Common myeloid progenitor, CD34-positive (primary cell): ENCODE measurements at regions not wholly inside any gene's neighbourhood (a gene's known extent, or its start where the extent isn't known, plus 50 kb on each side); places are given as distances from the start of the nearest gene placed in this dataset.
"Not testable (repeated sequence)": the region's sequence is repeated elsewhere in the genome, so short reads cannot be mapped to it uniquely, and the experiment has no call there.

Experiments
- CTCF ChIA-PET: fragments of 350-600 bp; sonication (Branson Sonifier 250); formaldehyde crosslinking; loops from one replicate; lab custom pipeline; 2021; ENCODE audit warnings: antibody characterized with exemption; lab: Charles Lee
- POLR2A ChIA-PET: fragments of 350-600 bp; sonication (Branson Sonifier 250); formaldehyde crosslinking; loops from one replicate; lab custom pipeline; 2021; ENCODE audit warnings: antibody characterized with exemption; lab: Charles Lee
- DNase-seq, 3 donors: peaks; one replicate each; pipeline versions ENCODE4 v3.0.0 to v3.0.0-alpha.2; 2013
- H3K27ac ChIP-seq, 2 experiments: 1 replicate in 1 of 2; 2 replicates in 1 of 2; pipeline ENCODE4 v1.7.0; 2013; ENCODE audit warnings: inconsistent platforms in 2 of 2, low read length in 2 of 2, mild to moderate bottlenecking in 2 of 2, low read depth in 1 of 2, moderate library complexity in 1 of 2; ENCODE audit not compliant: severe bottlenecking in 2 of 2, insufficient read depth in 1 of 2, poor library complexity in 1 of 2
- H3K27me3 ChIP-seq, 5 experiments: replicated peaks in 2 of 5; 1 replicate in 3 of 5; 2 replicates in 2 of 5; pipeline versions ENCODE4 v1.6.1 to v1.7.0; 2013; ENCODE audit warnings: low read length in 4 of 5, mild to moderate bottlenecking in 2 of 5, moderate library complexity in 2 of 5, inconsistent platforms in 1 of 5; ENCODE audit not compliant: insufficient read depth in 5 of 5, control insufficient read depth in 4 of 5
- H3K36me3 ChIP-seq, 4 experiments: 1 replicate in 2 of 4; 2 replicates in 2 of 4; pipeline versions ENCODE4 v1.6.1 to v1.7.0; 2013; ENCODE audit warnings: low read length in 3 of 4, control low read depth in 1 of 4, mild to moderate bottlenecking in 1 of 4; ENCODE audit not compliant: control insufficient read depth in 4 of 4, insufficient read depth in 4 of 4
- H3K4me1 ChIP-seq, 4 experiments: 1 replicate in 3 of 4; 2 replicates in 1 of 4; pipeline versions ENCODE4 v1.6.1 to v1.7.1; 2013; ENCODE audit warnings: low read length in 3 of 4, mild to moderate bottlenecking in 3 of 4, control low read depth in 1 of 4, inconsistent platforms in 1 of 4, moderate library complexity in 1 of 4; ENCODE audit not compliant: control insufficient read depth in 4 of 4, insufficient read depth in 4 of 4; ENCODE audit errors: control extremely low read depth in 1 of 4
- H3K4me3 ChIP-seq, 7 experiments: 1 replicate in 4 of 7; 2 replicates in 3 of 7; pipeline versions ENCODE4 v1.5.1 to v1.7.0; 2013; ENCODE audit warnings: mild to moderate bottlenecking in 7 of 7, low read length in 6 of 7, moderate library complexity in 6 of 7, inconsistent platforms in 2 of 7, low read depth in 2 of 7, control low read depth in 1 of 7; ENCODE audit not compliant: insufficient read depth in 4 of 7, control insufficient read depth in 1 of 7; ENCODE audit errors: extremely low read depth in 1 of 7
- H3K9me3 ChIP-seq, 5 experiments: 1 replicate in 4 of 5; 2 replicates in 1 of 5; pipeline versions ENCODE4 v1.6.1 to v1.7.1; 2013; ENCODE audit warnings: low read length in 4 of 5, mild to moderate bottlenecking in 2 of 5, inconsistent platforms in 1 of 5, low read depth in 1 of 5, moderate library complexity in 1 of 5; ENCODE audit not compliant: control insufficient read depth in 4 of 5, insufficient read depth in 2 of 5; ENCODE audit errors: control extremely low read depth in 1 of 5
- WGBS: methylation state at CpG from one replicate; pipeline ENCODE4 v1.1.5; 2013; ENCODE audit not compliant: insufficient coverage; 5-methylcytosine and 5-hydroxymethylcytosine counted together

- Histone ChIP-seq H3K9me3 (peaks cover 0 to 3% (median 1%) of the 10 kb centered on the region in 5 experiments), H3K4me3 (no peak overlapping the region), H3K27ac (no peak overlapping the region), H3K4me1 (no peaks in the 10 kb centered on the region), H3K36me3 (no peaks in the 10 kb centered on the region), H3K27me3 (peaks cover 0 to 5% (median 0%) of the 10 kb centered on the region in 5 experiments)
- DNase-seq = no peak
- 79% methylated on average over 8 of the region's 13 CpGs for WGBS
- ChIA-PET POLR2A (no interaction called here), CTCF (no interaction called here)
Observed at GRCh38 chr10:121138112-121138860, 287.1 kb downstream of the WDR11 start.

GRCh38 chr10:121138918-121139317 is 287.8 kb downstream of the WDR11 start:
- peaks cover 0 to 8% (median 1%) of the 10 kb centered on the region in 5 experiments for H3K9me3 ChIP-seq
- H3K27ac ChIP-seq = no peak overlapping the region
- no peak overlapping the region for H3K4me3 ChIP-seq
- DNase-seq = no peak
- 86% methylated on average over 1 of the region's 4 CpGs for whole genome bisulfite sequencing
- CTCF ChIA-PET = no interaction called here
- H3K36me3 ChIP-seq = no peaks in the 10 kb centered on the region
- H3K4me1 ChIP-seq = no peaks in the 10 kb centered on the region
- H3K27me3 ChIP-seq = peaks cover 0 to 5% (median 0%) of the 10 kb centered on the region in 5 experiments
- POLR2A ChIA-PET = no interaction called here

GRCh38 chr10:121145802-121146395 is 294.7 kb downstream of the WDR11 start:
- H3K27me3 ChIP-seq, H3K36me3 ChIP-seq, H3K27ac ChIP-seq, H3K4me3 ChIP-seq, DNase-seq, POLR2A ChIA-PET, H3K4me1 ChIP-seq, CTCF ChIA-PET: not testable (repeated sequence)
- WGBS = 0% methylated on average over 1 of the region's 2 CpGs
- H3K9me3 ChIP-seq = peaks cover 0 to 30% (median 5%) of the 10 kb centered on the region in 5 experiments

DNA sequence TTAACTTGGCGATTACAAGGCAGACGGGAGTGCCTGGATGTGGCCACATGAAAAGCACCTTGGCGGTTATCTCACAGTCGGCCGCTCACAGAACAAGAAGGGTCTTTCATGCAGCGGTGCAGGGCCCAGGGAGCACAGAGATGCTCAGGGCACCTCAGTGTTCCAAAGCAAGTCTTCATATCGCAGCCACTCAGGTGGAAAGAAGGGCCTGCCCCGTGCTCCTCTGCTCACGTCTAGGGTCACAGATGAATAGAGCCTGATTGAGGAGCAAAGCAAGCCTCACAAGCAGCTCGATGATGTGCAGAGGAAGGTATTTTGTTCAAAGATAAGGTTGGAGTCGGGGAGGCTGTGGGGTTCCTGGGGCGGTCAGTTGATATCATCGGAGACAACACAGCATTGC is 297.8 kb downstream of the WDR11 start:
- H3K27ac ChIP-seq = no peak overlapping the region
- H3K36me3 ChIP-seq = no peaks in the 10 kb centered on the region
- no peaks in the 10 kb centered on the region for H3K4me1 ChIP-seq
- no peak for DNase-seq
- H3K4me3 ChIP-seq = no peak overlapping the region
- peaks cover 0 to 24% (median 3%) of the 10 kb centered on the region in 5 experiments for H3K9me3 ChIP-seq
- CTCF ChIA-PET = no interaction called here
- 94% methylated on average over 11 of the region's 13 CpGs for WGBS
- POLR2A ChIA-PET = no interaction called here
- no peaks in the 10 kb centered on the region for H3K27me3 ChIP-seq

DNA sequence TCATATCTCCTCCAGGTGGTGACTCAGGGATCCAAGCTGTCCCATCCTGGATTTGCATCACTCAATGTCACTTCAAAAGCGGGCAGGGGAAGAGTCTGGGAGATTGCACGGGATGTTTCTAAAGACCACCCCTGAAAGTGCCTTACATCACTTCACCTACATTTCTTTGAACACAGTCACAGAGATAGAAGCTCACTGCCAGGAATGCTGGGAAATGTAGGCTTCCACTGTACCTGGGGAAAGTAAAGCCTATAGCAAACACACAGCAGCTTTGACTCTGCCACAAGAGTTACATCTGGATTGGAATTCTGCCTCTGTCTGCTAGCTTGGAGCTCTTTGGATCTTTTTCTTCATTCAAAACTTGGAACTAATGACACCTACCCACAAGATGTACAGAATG is 300.9 kb downstream of the WDR11 start:
- Histone ChIP-seq H3K36me3 (no peaks in the 10 kb centered on the region), H3K4me1 (no peaks in the 10 kb centered on the region), H3K9me3 (peaks cover 0 to 3% (median 1%) of the 10 kb centered on the region in 5 experiments), H3K27ac (no peak overlapping the region), H3K27me3 (peaks cover 0 to 4% (median 0%) of the 10 kb centered on the region in 5 experiments), H3K4me3 (no peak overlapping the region)
- POLR2A ChIA-PET = no interaction called here
- CTCF ChIA-PET = no interaction called here
- DNase-seq = no peak
- WGBS = 80% methylated on average over 2 of the region's 2 CpGs

GRCh38 chr10:121152935-121153334 is 301.8 kb downstream of the WDR11 start:
- ChIA-PET CTCF (no interaction called here), POLR2A (no interaction called here)
- Histone ChIP-seq H3K4me1 (no peaks in the 10 kb centered on the region), H3K4me3 (no peak overlapping the region), H3K27me3 (peaks cover 0 to 4% (median 0%) of the 10 kb centered on the region in 5 experiments), H3K9me3 (peaks cover 0 to 4% (median 3%) of the 10 kb centered on the region in 5 experiments), H3K27ac (no peak overlapping the region), H3K36me3 (no peaks in the 10 kb centered on the region)
- WGBS = 100% methylated on average over 1 of the region's 1 CpG
- no peak for DNase-seq

GRCh38 chr10:121154310-121154709 is 303.1 kb downstream of the WDR11 start:
- DNase-seq = no peak
- Histone ChIP-seq H3K27ac (no peak overlapping the region), H3K4me1 (no peaks in the 10 kb centered on the region), H3K9me3 (peaks cover 0 to 4% (median 0%) of the 10 kb centered on the region in 5 experiments), H3K27me3 (peaks cover 0 to 4% (median 0%) of the 10 kb centered on the region in 5 experiments), H3K4me3 (no peak overlapping the region), H3K36me3 (no peaks in the 10 kb centered on the region)
- POLR2A ChIA-PET = no interaction called here
- WGBS = 100% methylated on average over 1 of the region's 2 CpGs
- CTCF ChIA-PET = no interaction called here
